HK-2 (cell line): ENCODE measurements at regions not wholly inside any gene's neighbourhood (a gene's known extent, or its start where the extent isn't known, plus 50 kb on each side); places are given as distances from the start of the nearest gene placed in this dataset.

Source experiments
- DNase-seq: peaks from one replicate; pipeline ENCODE4 v3.0.0-alpha.2; 2018; ENCODE audit not compliant: unreplicated experiment

DNA sequence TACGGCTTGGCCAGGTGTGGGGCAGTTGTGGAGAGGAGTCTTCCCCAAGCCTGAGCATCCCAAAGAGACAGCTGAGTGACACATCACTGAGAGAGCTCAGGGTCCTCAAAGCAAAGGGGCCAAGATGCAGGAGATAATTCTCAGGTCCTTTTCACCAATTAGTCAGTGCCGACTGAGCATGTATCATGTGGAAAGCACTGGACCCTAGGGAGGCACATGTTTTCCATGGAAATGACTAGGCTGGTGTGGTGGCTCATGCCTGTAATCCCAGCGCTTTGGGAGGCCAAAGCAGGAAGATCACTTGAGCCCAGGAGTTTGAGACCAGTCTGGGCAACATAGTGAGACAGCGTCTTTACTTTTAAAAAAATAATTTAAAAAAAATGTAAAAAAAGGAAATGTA, 67.3 kb upstream of the PRPS1 start:
- DNase-seq: no peak

- no peak for DNase-seq
Measured at GRCh38 chrX:107561468-107562215, 66.7 kb upstream of the PRPS1 start.

DNA sequence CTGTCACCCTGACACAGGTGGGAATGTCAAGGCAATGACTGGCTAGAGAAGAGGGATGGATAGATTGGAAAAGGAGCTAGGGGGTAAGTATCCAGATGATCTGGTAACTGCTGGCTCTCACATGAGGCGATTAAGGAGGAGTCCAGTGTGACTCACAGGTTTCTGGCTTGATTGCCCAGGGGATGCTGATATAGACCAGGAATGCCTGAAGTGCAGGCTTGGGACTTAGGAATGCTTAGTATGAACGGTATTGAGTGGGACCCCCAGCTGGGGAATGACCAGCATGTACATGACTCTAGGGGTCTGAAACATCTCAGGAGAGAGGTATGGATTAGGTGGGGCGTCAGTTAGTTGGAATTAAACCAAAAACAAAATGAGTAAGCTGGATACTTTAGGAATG, 65.8 kb upstream of the PRPS1 start:
- DNase-seq: peak; percentile 73

GRCh38 chrX:107563824-107564223, 64.5 kb upstream of the PRPS1 start:
- DNase-seq: no peak

DNA sequence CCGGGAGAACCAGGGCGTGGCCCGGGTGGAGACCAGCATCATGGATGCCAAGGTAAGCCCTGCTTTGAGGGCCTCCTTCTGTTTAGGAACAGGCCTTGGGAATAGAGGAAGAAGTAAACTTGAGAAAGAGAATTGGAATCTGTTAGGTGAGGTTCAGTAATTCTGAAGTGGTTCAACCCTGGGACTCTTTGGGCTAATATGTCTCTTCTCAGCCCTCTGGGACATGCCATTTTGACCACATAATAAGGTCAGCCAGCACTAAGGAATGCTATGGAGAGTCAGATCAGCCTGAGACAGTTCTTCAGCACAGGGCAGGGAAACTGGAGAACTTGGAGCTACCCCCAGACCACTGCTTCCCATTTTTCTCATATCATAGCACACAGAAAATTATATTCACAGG, 63.3 kb upstream of the PRPS1 start:
- no peak for DNase-seq

- peak; percentile 60 for DNase-seq
Measured at GRCh38 chrX:107565931-107566603, 62.2 kb upstream of the PRPS1 start.

GRCh38 chrX:107566604-107567262, 61.6 kb upstream of the PRPS1 start:
- DNase-seq: no peak

- no peak for DNase-seq
Measured at GRCh38 chrX:107567370-107567769, 60.9 kb upstream of the PRPS1 start.

GRCh38 chrX:107571296-107571998, 56.9 kb upstream of the PRPS1 start:
- peak; percentile 89 for DNase-seq

DNA sequence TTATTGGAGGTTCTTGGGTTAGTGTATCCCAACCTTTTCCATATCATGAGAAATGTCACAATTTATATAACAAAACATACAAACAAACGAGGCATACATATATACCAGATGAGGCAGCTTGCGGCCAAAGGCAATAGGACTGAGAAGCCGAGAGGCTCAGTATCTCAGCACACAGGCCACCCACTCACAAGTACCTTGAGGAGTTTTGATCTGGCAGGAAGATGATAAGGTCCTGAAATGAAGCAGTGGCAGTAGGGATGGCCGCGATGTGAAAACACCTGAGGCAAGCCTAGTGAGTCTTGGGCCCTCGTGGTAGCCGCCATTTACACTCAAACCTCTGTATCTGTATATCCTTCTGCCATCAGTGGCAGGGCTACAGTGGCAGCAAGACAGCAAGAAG, 55.3 kb upstream of the PRPS1 start:
- no peak for DNase-seq

DNA sequence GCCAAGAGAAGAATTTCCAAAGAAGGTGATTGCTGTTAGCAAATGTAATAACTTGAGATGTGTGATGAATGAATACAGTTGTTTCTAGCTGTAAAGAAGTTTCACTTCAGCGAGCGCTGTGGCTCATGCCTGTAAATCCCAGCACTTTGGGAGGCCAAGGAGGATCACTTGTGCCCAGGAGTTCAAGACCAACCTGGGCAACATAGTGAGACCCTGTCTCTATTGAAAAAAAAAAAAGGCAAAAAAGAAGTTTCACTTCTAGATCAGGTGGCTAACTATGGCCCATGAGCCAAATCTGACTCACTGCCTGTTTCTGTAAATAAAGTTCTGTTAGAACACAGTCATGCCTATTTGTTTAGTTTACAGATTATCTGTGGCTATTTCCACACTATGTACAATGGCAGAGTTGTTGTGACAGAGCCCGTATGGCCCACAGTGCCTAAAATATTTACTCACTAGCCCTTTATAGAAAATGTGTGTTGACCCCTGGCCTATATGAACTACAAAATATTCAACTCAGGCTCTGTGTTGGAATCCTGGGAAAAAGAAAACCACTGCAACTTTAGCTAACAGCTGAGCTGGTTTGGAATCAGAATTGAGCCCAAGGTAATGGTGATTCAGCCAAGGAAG, 54.1 kb upstream of the PRPS1 start:
- no peak for DNase-seq

GRCh38 chrX:107574711-107575110, 53.6 kb upstream of the PRPS1 start:
- no peak for DNase-seq

- no peak for DNase-seq
Measured at GRCh38 chrX:107576392-107576791, 51.9 kb upstream of the PRPS1 start.

GRCh38 chrX:107576841-107577240, 51.5 kb upstream of the PRPS1 start:
- no peak for DNase-seq

DNA sequence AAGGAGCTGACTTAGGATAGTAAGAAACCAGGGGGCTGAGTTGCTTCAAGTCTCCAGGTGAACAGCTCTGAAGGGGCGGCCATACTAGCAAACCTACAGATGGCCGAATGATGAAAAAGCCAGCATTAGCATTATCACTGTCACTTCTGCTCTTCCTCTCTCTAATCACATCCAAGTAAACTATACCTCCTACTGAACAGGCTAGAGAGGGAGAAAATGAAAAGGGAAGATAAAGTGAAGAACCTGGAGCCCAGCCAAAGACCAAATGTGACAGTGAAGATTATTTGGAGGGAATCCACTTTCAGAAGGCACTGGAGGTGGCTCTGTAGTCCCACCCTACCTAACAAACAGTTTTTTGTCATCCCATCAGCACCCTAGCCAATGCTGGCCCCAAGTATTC, 50.4 kb upstream of the PRPS1 start:
- DNase-seq: no peak
